GM23248 (cell line): ENCODE measurements at regions not wholly inside any gene's neighbourhood (a gene's known extent, or its start where the extent isn't known, plus 50 kb on each side); places are given as distances from the start of the nearest gene placed in this dataset.

Experiments
- EZH2 ChIP-seq: fragments of 200-600 bp; sonication (generic); IDR thresholded peaks from 2 replicates; pipeline ENCODE4 v1.6.1; 2018; ENCODE audit warnings: antibody characterized with exemption, mild to moderate bottlenecking; ENCODE audit not compliant: insufficient read depth, poor library complexity, severe bottlenecking
- EZH2phosphoT487 ChIP-seq: fragments of 200-600 bp; sonication (generic); IDR thresholded peaks from 2 replicates; pipeline ENCODE4 v1.6.1; 2018; ENCODE audit warnings: antibody characterized with exemption, moderate library complexity, mild to moderate bottlenecking, low read depth; ENCODE audit not compliant: insufficient read depth

DNA sequence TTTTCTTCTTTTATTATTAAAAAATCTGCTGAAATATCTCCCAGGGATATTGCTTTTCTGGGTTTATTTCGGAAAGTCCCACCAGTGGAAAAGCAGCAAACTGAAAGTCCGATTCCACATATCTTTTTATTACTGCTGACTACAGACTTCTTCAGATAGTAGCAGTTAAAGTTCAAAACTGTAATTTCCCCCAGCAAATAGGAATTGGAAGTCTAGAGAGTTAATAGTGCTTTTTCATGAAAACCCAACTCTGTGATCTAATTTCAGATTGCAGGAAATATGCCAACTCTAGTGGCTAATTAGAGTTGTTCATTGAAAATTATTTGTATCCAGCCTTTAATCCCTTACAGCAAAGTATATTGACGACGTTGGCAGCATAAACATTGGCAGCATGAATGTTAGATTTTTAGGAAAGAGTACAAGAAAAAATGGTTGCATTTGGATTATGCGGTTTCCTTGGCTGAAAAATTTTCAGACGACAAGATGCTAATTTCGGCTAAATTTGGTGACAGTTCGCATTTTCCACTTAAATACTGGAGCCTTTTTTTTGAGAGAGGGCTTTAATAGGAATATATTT is 472.9 kb upstream of the CBLB start:
- TF ChIP-seq EZH2 = no peak
- no peak for TF ChIP-seq EZH2phosphoT487
